ENCODE measurements at regions not wholly inside any gene's neighbourhood (a gene's known extent, or its start where the extent isn't known, plus 50 kb on each side); places are given as distances from the start of the nearest gene placed in this dataset.
"Not testable (repeated sequence)": the region's sequence is repeated elsewhere in the genome, so short reads cannot be mapped to it uniquely, and the experiment has no call there.

DNA sequence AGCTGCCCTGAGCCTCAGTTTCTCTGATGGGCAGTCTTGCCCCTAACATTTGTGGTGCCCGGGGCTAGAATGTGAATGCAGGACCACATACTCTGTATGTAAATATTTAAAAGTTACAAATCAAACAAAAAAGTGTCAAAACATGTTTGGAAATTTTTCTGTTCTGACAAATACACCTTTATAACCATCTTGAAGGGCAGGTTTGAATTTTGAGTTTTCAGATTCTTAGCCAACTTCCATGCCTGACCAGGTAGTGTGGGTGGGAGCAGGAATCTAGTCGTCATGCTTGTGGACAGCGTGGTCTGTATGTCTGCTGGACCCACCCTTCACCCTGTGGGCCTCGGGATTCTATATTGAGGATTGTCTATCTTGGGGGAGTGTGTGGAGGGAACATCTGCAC is 325.1 kb downstream of the SOX4 start:
- no peak for DNase-seq (ENCODE audit: low spot score)

DNA sequence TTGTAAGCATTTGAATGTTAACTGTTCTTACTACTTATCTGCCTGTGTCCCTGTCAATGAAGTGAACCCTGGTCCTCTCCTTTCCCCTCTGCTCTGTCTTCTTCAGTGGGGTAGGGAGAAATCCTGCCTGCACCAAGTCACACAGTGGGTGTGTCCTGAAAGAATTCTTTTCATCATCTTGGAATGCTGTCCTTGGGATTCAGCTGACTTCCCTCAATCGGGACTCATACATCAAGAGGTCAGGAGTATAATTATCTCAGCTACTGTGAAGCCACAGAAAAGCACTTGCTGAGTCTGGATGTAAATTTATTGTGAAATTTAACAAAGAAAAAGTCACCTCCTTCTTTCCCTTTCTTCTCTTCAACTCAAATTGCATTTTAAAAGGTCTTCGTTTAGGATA is 328.5 kb downstream of the SOX4 start:
- no peak for DNase-seq (ENCODE audit: low spot score)

DNA sequence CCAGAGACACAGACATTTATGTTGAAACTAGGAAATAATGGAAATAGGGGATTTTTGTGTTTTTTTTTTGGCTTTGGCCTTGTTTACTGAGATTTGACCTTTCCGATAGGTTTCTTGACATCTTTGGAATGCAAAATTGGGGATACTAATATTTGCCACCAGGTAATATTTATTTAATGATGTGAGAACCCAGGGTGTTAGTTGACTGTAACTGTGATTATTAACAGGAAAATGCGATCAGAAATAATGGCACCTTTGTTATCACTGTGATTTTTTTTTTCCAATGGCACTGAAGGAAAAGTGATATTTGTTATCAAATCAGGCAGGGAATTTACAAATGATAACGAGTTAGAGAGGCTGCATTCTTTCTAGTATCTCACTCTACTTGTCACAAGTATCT is 330.5 kb downstream of the SOX4 start:
- no peak for DNase-seq (ENCODE audit: low spot score)

DNA sequence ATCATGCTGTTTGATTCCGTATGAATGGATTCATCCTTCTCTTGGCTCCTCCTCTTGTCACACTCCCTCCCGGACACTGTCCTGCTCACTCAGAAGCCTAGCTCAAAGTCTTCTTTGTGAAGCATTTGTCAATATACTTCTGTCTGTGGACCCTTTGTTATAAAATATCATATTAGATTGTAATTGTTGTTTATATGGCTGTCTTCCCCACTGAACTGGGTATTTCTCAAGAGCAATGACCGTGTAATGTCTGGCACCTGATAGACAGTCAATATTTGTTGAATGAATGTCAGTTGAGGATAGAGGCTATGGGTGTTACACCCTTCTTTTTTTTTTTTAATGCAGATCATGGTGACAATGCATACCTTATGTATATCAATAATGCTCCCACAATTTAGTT is 335.3 kb downstream of the SOX4 start:
- no peak for DNase-seq (ENCODE audit: low spot score)

DNA sequence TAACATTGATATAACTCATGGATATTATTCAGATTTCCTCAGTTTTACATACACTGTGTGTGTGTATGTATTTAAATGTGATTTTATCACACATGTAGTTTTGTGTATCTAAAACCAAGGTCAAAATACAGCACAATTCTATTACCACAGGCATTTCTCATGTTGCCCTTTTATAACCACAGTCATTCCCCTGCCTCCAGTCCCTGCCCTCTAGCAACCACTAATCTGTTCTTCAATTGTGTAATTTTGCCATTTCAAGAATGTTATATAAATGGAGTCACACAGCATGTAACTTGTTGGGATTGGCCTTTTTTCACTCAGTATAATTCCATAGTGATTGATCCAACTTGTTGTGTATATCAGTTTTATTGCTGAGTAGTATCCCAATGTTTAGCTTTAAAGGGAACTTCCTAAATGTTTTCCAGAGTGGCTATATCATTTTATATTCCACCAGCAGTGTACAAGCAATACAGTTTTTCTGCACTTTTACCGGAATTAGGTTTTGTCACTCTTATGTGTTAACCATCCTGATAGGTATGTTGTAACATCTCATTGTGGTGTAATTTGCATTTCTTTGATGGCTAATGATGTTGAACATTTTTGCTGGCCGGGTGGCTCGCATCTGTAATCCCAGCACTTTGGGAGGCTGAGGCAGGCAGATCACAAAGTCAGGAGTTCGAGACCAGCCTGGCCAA is 338.2 kb downstream of the SOX4 start:
- no peak for DNase-seq (ENCODE audit: low spot score)

DNA sequence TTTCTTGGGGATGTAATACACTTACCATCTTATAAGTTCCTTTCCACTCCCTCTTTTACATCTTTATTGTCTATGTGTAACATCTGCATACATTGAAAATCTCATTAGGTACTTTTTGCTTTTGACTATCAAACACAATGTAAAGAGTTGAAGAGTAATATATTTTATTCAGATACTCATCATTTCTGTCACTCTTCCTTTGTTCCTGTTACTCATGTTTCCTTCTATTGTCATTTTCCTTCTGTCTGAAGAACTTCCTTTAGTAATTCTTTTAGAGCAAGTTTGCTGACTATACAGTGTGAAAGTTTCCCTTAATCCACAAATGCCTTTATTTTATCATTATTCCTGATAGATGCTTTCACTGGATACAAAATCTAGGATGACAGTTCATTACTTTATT is 339.8 kb downstream of the SOX4 start:
- DNase-seq (ENCODE audit: low spot score), result no peak

DNA sequence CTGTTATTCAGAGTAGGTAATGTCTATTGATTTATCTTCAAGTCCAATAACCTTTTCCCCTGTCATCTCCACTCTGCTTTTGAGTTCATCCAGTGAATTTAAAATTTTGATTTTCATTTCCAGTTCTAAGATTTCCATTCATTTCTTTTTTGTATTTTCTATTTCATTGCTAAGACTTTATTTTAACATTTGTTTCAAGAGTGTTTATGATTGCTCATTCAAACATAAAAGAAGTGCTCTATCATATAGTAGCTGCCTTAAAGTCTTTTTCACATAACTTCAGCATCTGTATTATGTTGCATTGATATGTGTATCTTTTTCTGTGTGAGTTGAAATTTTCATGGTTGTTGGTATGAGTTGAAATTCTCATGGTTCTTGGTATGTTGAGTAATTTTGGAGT is 341.6 kb downstream of the SOX4 start:
- no peak for DNase-seq (ENCODE audit: low spot score)

DNA sequence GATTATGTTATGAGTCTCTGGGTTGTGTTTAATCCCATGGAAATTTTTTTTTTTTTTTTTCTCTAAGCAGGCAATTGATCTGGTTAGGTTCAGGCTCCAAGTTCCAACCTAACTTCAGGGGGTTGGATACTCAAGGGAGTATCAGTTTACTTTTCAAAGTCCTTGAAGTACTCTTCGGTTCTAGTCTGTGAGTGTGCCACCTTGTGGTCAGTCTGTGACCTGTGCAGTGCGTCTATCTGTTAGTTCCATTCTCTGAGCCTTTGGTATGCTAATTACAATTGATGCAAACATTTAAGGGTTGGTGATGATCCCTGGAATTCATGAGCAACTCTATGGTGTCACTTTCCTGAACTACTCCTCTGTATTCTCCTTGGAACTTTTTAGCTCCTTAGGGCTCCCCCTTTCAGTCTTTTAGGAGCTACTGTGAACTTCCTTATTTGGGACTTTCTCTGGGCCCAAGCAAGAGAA is 342.0 kb downstream of the SOX4 start:
- peak; percentile 22 for DNase-seq (ENCODE audit: low spot score)

DNA sequence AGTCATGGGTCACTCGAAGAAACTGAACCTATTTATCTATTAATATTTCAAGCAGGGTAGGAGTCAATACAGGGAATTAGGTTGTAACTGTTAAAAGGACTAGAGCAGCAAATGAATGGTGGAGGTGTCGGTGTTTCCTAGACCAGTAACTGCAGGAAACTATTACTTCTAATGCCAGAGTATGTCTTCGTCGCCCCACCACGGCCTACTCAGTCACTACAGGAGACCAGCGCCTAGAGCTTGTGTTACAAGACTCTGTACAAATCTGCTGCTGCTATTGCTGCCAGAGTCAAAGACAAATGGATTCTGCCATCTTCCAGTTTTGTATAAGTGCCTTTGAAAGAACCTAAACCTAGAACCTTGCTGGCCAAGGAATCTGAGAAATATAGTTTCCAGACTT is 343.9 kb downstream of the SOX4 start:
- no peak for DNase-seq (ENCODE audit: low spot score)

DNA sequence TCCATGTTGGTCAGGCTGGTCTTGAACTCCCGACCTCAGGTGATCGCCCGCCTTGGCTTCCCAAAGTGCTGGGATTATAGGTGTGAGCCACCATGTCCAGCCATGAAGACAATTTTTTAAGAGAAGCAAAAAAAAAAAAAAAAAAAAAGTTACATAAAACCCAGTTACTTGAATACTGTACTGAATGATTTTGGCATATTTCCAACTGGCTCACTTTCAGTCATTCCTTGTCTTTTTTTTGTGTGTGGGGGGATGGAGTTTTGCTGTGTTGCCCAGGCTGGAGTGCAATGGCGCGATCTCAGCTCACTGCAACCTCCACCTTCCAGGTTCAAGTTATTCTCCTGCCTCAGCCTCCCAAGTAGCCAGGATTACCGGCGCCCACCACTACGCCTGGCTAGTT is 345.5 kb downstream of the SOX4 start:
- DNase-seq (ENCODE audit: low spot score), result not testable (repeated sequence)

DNA sequence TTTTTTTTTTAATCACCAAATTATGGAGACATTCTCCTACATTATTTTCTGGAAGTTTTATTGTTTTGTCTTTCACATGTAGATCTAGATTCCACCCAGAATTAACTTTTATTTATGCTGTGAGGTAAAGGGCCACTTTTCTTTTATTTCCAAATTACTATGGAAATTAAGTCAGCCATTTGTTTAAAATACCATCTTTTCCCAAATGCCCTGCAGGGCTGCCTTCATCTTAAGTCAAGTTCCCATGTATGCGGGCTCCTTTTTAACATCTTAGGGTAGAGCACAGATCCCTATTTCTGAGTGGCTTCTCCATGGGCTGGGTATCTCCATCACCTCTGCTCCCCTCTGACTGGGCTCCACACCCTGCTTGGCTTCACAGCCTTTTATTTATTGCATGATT is 348.4 kb downstream of the SOX4 start:
- no peak for DNase-seq (ENCODE audit: low spot score)

DNA sequence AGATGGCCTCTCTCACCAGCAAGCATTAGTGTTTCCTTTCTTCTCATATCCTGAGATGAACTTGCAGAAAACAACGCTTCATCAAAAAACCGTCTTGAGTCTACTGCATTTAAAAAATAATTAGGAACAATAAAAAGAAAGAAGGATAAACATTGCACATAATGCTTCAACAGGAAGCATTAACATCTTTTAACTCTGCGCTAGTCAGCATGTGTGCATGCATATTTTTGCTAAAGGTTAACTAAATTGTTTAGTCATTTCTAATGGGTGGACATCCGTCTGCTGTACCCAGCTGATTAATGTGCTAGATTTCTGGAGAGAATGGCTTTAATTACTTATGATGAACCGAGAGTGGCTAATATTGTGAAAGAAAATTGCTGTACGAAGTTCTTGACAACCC is 349.3 kb downstream of the SOX4 start:
- no peak for DNase-seq (ENCODE audit: low spot score)

DNA sequence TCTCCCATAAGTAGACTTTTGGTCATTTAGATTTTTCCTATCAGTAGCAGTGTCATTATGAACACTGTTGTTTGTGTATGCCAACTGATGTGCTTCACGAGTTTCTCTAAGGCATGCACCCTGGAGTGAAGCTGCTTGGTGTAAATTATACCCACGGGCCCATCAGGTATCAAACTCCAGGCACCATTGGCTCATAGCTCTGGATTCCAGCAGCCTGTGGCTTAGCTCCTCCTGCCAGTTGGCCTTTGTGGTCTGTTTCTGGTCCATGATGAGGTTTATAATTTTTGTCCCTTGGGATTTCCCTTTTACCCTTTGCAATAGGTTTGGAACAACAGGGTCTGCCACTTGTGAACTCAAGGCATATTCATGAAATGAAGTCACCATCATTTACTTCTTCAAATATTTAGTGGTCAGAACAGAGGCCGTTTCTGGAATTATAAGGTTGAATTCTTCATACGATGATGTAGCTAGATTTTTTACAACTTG is 350.5 kb downstream of the PRL start:
- DNase-seq (ENCODE audit: low spot score), result no peak

DNA sequence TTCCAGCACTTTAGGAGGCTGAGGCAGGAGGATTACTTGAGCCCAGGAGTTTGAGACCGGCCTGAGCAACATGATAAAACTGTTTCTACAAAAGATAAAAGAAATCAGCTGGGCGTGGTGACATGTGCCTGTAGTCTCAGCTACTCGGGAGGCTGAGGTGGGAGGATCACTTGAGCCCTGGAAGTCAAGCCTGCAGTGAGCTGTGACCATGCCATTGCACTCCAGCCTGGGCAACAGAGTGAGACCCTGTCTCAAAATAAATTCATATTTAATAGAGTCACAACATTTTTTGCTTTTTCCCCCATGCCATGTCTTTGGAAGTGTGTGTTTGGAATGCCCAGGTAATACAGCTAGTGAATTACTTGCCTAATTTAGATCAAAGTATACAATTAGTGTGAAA is 349.6 kb downstream of the PRL start:
- not testable (repeated sequence) for DNase-seq (ENCODE audit: low spot score)

DNA sequence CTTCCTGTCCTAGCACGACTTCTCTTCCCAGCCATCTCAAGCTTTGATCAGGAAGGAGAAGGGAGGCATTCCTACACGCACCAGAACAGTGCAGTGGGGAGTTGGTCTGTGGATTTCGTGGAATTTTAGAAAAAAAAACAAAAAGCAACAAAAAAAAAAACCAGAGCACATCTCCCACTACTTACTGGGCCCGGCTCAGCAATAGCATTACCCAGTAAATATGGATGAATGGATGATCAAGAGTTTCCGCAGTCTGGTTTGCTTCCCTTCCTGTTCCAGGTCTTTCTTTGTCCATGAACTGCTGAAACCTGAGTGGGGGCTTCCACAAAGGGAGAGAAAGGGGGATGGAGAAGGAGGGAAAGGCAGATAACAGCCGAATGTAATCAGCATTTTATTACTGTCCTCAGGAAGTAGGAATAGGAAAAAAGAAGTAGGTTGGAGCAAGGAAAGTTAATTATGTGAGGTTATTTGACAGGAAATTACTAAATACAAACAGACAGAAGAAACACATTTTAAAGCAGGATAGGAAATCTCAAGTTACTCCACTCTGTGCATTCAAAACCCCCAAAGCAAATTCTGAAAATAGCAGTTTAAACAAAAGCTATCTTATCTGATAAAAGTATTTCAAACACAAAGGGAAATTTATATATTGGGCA is 349.0 kb downstream of the PRL start:
- no peak for DNase-seq (ENCODE audit: low spot score)

DNA sequence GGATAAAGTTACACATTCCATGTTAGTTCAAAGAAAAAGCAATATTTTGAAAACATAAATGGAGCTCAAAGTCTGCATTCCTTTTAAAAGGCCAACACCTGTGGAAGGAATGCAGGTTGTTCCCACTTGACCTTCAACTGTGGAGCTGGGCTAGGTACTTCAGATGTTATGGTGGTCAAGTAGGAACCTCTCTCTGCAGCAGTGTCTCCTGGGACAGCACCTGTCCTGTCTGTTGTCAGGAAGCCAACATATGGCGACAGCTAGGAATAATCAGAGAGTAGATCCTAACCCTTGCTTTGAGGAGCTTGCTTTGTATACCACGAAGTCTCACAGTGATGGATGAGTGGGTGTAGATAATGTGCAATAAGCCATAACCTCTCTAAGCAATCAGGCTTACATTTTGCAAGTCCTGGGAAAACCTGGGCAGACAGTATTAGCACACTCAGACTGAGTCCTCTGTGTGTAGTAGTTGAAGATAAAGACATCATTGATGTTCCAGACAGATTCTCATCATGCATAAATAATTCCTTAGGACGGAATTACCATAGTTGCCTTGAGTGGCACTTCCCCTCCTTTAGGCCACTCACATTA is 347.5 kb downstream of the PRL start:
- DNase-seq (ENCODE audit: low spot score), result no peak

DNA sequence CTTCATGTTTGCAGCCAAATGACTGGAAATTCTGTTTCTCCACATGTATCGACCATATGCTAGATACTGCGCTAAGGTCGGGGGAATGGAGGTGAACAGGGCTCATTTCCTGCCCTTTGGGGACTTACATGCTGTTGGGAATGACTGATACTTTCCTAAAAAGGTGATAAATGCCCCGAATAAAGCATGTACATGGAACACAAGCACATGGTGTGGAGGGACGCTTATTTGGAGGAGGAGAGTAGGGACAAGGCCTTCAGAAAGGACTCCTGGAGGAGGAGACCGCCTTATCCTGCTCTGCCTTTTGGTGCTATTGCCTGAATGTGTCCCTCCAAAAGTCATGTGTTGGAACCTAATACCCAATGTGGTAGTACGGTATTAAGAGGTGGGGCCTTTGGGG is 344.5 kb downstream of the PRL start:
- no peak for DNase-seq (ENCODE audit: low spot score)

DNA sequence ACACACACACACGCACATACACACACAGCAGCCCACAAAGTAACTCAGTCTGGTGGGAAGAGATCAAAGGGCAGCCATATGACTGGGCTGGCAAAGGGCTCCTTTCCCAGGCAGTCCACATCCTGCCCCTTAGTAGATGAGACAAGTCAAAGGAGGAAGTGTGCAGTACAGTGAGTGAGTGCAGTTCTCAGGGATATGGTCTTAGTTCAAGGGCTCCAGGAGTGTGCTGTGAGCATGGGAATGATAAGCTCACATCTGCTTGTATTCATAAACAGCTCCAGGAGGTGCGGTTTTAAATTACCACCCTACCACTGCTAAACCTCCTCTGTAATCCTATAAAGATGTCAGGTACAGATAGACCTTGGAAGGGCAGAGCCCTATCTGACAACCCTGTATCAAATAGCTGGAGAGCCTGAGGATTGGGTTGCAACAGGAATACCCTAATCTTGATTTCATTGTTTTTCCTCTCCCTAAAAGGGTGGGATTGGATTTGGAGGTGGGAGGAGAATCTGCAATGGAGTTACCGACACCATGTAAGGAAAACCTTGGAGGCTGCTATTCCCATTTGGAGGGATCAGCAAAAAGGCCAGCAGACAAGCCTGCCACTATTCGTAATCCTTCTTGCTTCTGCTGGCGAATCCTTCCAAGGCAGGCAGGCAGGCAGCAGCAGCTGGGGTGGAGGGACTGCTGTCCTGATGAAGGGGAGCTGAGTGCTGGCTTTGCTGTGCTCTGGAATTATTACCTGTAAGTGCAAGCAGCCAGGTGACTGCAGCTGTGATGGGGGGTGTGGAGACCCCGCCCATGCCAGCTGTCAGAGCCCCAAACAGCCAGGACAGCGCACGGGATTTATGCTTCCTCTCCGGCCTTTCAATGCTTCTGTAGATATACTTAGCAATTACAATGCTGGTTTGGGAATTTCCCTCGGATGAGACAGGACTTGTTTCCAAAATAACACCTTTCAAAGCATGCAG is 342.7 kb downstream of the PRL start:
- no peak for DNase-seq (ENCODE audit: low spot score)

DNA sequence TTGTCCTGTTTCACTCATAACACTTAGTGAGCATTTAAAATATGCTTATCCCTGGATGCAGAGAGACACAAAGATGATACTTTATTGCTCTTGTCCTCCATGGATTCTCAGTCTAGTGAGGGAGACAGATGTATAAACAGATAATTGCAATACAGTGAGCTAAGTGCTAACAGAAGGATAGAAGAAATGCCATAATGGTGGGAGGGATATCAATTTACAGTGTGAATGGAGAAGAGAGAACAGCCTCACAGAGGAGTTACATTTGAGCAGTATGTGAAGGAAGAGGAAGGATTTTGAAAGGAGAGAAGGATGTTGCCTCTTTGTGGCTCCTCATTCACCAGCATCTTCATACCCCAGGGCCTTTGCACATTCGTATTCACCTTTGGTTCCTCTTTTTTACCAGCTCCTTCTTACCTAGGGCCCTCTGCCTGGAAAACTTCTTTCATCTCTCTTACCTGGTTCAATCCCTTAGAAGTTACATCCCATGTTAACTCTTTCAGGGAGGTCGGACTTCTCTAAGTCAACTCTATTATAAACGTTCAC is 341.7 kb downstream of the PRL start:
- no peak for DNase-seq (ENCODE audit: low spot score)

DNA sequence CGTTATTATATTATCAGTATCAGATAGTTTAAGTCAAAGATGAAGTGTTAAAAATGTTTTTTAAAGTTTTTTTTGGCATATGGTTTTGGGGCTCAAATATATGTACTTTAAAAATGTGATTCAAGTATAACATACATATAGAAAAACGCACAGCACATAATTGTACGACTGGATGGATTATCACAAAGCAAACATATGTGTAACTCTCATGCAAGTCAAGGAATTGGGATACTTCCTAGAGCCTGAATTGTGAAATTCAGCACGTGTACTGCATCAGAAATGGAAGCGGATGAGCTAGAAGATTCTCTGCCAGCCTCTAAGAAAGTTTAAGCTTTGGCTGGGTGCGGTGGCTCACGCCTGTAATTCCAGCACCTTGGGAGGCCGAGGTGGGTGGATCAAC is 340.9 kb downstream of the PRL start:
- no peak for DNase-seq (ENCODE audit: low spot score)

DNA sequence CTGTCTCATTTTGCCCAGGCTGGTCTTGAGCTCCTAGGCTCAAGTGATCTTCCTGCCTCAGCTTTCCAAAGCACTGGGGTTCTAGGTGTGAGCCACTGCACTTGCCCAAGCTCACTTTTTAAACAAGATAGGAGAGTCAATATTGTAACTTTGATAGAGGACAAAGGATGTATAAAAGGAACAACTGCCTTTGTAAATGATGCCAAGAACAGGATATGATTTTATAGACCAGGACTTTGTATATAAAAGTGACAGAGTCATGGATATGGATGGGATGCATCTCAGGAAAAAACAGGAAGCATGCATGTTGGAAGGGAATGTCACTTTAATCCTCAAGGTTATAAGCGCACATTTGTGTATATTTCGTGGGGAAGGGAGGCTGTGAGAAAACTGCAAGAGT is 338.4 kb downstream of the PRL start:
- DNase-seq (ENCODE audit: low spot score), result no peak

DNA sequence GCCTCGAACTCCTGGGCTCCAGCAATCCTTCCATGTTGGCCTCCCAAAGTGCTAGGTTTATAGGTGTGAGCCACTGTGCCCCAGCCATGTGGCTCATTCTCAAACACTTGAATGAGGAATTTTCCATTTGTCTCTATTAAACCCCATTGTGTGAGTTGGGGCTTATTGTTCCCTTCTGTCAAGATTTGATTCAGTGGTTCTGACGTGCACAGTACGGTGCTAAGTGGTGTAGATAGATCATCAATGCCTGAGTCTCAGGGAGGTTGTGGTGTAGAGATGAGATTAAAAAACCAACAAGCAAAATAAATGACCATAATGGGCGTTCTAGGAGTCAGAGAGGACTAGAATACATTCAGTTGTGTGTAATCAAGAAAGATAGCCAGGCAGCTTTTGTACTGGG is 335.6 kb downstream of the PRL start:
- DNase-seq (ENCODE audit: low spot score), result no peak
